Liver (tissue), 8 donors: ENCODE measurements at regions not wholly inside any gene's neighbourhood (a gene's known extent, or its start where the extent isn't known, plus 50 kb on each side); places are given as distances from the start of the nearest gene placed in this dataset.

Experiments
- DNase-seq: peaks from one replicate; pipeline ENCODE4 v3.0.0-alpha.2; 2017; ENCODE audit warnings: low spot score
- H3K27ac ChIP-seq, 2 donors: one replicate each; pipeline ENCODE4 v1.7.0; 2013; ENCODE audit warnings: inconsistent platforms in 2 of 2, low read length in 2 of 2, control low read depth in 1 of 2, low read depth in 1 of 2, mild to moderate bottlenecking in 1 of 2
- H3K27me3 ChIP-seq, 4 donors: one replicate each; pipeline versions ENCODE4 v1.6.1 to v1.7.0; 2013; ENCODE audit warnings: low read length in 3 of 4, inconsistent platforms in 1 of 4, mild to moderate bottlenecking in 1 of 4, moderate library complexity in 1 of 4; ENCODE audit not compliant: control insufficient read depth in 4 of 4, insufficient read depth in 4 of 4
- H3K36me3 ChIP-seq, 4 donors: one replicate each; pipeline versions ENCODE4 v1.6.1 to v1.7.0; 2013; ENCODE audit warnings: low read length in 3 of 4, mild to moderate bottlenecking in 3 of 4, low read depth in 1 of 4, moderate library complexity in 1 of 4; ENCODE audit not compliant: control insufficient read depth in 4 of 4, insufficient read depth in 3 of 4
- H3K4me1 ChIP-seq, 4 donors: one replicate each; pipeline versions ENCODE4 v1.6.1 to v1.7.0; 2013; ENCODE audit warnings: low read length in 3 of 4, mild to moderate bottlenecking in 3 of 4, moderate library complexity in 1 of 4; ENCODE audit not compliant: control insufficient read depth in 4 of 4, insufficient read depth in 4 of 4
- H3K4me3 ChIP-seq, 3 donors: one replicate each; pipeline versions ENCODE4 v1.6.1 to v1.7.0; 2013; ENCODE audit warnings: low read length in 3 of 3, control low read depth in 1 of 3, low read depth in 1 of 3, mild to moderate bottlenecking in 1 of 3
- H3K9ac ChIP-seq, 2 donors: one replicate each; pipeline ENCODE4 v1.7.0; 2013; ENCODE audit warnings: low read length in 2 of 2, mild to moderate bottlenecking in 2 of 2, moderate library complexity in 2 of 2, control low read depth in 1 of 2, low read depth in 1 of 2
- H3K9me3 ChIP-seq, 4 donors: one replicate each; pipeline versions ENCODE4 v1.6.1 to v1.7.0; 2013; ENCODE audit warnings: low read length in 3 of 4; ENCODE audit not compliant: control insufficient read depth in 4 of 4
- EGR1 ChIP-seq, 2 donors: IDR thresholded peaks; 2 replicates each; pipeline ENCODE4 v1.6.1; 2016 to 2018; ENCODE audit warnings: antibody characterized with exemption in 2 of 2, low read depth in 2 of 2
- FOXA1 ChIP-seq: IDR thresholded peaks from 2 replicates; pipeline ENCODE4 v1.6.1; 2016; ENCODE audit warnings: antibody characterized with exemption
- FOXA2 ChIP-seq: IDR thresholded peaks from 2 replicates; pipeline ENCODE4 v1.6.1; 2016; ENCODE audit warnings: antibody characterized with exemption
- GABPA ChIP-seq, 2 donors: IDR thresholded peaks in 1 of 2; conservative IDR thresholded peaks in 1 of 2; 2 replicates each; pipeline ENCODE4 v1.6.1; 2016; ENCODE audit warnings: antibody characterized with exemption in 2 of 2, mild to moderate bottlenecking in 1 of 2, moderate library complexity in 1 of 2
- HNF4A ChIP-seq, 2 donors: conservative IDR thresholded peaks; 2 replicates each; pipeline ENCODE4 v1.6.1; 2016; ENCODE audit warnings: antibody characterized with exemption in 2 of 2, mild to moderate bottlenecking in 2 of 2
- HNF4G ChIP-seq: IDR thresholded peaks from 2 replicates; pipeline ENCODE4 v1.6.1; 2016; ENCODE audit warnings: antibody characterized with exemption
- JUND ChIP-seq, 2 donors: IDR thresholded peaks; 2 replicates each; pipeline ENCODE4 v1.6.1; 2016; ENCODE audit warnings: antibody characterized with exemption in 2 of 2
- NR2F2 ChIP-seq: IDR thresholded peaks from 2 replicates; pipeline ENCODE4 v1.6.1; 2016; ENCODE audit warnings: antibody characterized with exemption
- SP1 ChIP-seq: IDR thresholded peaks from 2 replicates; pipeline ENCODE4 v1.6.1; 2018; ENCODE audit warnings: antibody characterized with exemption, mild to moderate bottlenecking
- YY1 ChIP-seq: IDR thresholded peaks from 2 replicates; pipeline ENCODE4 v1.6.1; 2016; ENCODE audit warnings: antibody characterized with exemption, mild to moderate bottlenecking
- WGBS: extraction: QIAGEN DNeasy Blood & Tissue Kit; methylation state at CpG from one replicate; pipeline ENCODE4 v1.1.7; 2013; 5-methylcytosine and 5-hydroxymethylcytosine counted together
- TF ChIP-seq, protein P1 (sequence below): IDR thresholded peaks from 2 replicates; pipeline ENCODE4 v1.6.1; 2016; ENCODE audit warnings: antibody characterized with exemption, mild to moderate bottlenecking
- TF ChIP-seq, protein P2 (sequence below): fragments of 150-350 bp; IDR thresholded peaks from 2 replicates; pipeline ENCODE4 v1.5.1; 2017; ENCODE audit warnings: improper control_type of control experiment, low read depth, low read length; ENCODE audit not compliant: missing input control
- TF ChIP-seq, protein P3 (sequence below): IDR thresholded peaks from 2 replicates; pipeline ENCODE4 v1.6.1; 2016; ENCODE audit warnings: antibody characterized with exemption
- TF ChIP-seq, protein P4 (sequence below): IDR thresholded peaks from 2 replicates; pipeline ENCODE4 v1.6.1; 2016; ENCODE audit warnings: antibody characterized with exemption
- donor health status: healthy.
- donor health status: healthy.
- donor health status: healthy.
- donor health status: healthy.
- donor health status: healthy.

DNA sequence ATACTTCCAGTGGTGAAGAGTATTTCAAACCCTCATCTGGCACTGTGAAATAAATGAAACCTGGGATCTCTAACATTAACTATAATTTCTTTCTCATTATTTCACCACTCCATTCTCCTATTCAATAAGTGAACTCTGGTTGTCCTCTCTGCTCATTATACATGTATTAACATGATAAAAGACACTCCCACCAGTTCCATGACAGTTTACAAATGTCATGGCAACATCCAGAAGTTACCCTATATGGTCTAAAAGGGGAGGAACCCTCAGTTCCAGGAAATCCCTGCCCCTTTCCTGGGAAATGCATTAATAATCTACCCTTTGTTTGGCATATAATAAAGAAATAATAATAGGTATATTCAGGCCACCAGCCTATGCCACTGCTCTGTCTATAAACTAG is 62.7 kb upstream of the BRINP3 start:
- H3K4me1 ChIP-seq, result no peaks in the 10 kb centered on the region
- no peak for DNase-seq
- TF ChIP-seq NR2F2 (no peak), HNF4A (conservative IDR thresholded peaks at IDR 0.05) (no peak), GABPA (IDR thresholded peaks at IDR 0.05 in 1 of 2, conservative IDR thresholded peaks at IDR 0.05 in 1 of 2) (no peak), YY1 (no peak), FOXA2 (no peak), HNF4G (no peak), SP1 (no peak)
- TF ChIP-seq, protein P1, sequence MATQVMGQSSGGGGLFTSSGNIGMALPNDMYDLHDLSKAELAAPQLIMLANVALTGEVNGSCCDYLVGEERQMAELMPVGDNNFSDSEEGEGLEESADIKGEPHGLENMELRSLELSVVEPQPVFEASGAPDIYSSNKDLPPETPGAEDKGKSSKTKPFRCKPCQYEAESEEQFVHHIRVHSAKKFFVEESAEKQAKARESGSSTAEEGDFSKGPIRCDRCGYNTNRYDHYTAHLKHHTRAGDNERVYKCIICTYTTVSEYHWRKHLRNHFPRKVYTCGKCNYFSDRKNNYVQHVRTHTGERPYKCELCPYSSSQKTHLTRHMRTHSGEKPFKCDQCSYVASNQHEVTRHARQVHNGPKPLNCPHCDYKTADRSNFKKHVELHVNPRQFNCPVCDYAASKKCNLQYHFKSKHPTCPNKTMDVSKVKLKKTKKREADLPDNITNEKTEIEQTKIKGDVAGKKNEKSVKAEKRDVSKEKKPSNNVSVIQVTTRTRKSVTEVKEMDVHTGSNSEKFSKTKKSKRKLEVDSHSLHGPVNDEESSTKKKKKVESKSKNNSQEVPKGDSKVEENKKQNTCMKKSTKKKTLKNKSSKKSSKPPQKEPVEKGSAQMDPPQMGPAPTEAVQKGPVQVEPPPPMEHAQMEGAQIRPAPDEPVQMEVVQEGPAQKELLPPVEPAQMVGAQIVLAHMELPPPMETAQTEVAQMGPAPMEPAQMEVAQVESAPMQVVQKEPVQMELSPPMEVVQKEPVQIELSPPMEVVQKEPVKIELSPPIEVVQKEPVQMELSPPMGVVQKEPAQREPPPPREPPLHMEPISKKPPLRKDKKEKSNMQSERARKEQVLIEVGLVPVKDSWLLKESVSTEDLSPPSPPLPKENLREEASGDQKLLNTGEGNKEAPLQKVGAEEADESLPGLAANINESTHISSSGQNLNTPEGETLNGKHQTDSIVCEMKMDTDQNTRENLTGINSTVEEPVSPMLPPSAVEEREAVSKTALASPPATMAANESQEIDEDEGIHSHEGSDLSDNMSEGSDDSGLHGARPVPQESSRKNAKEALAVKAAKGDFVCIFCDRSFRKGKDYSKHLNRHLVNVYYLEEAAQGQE, result no peak

DNA sequence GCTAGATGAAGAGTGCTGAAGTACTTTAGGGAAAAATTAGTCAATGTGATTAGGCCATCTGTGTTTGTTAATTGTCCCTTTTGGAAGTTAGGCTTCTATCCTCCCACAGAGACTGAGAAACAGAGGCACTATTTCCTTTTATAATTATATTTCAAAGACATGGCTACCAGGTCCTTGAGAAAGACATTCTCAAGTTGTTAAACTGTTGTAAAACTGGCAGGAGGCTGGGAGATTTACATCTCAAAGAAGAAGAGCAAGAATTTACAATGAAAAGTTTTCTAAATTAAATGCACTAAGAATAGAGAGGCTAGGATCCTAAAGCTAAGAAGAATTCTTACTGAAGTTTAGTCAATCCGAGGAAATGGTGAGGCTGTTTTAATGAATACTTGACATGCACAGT is 74.0 kb upstream of the BRINP3 start:
- no peak overlapping the region for H3K9ac ChIP-seq
- peaks cover 0 to 3% (median 0%) of the 10 kb centered on the region in 4 donors for H3K9me3 ChIP-seq
- H3K4me3 ChIP-seq, result no peak overlapping the region
- WGBS, result 39% methylated on average over 1 of the region's 1 CpG
- no peak for DNase-seq
- TF ChIP-seq NR2F2 (no peak), FOXA1 (no peak), EGR1 (IDR thresholded peaks at IDR 0.05; ENCODE audit: low read depth in 2 of 2) (no peak), JUND (IDR thresholded peaks at IDR 0.05) (no peak)
- TF ChIP-seq, protein P2, sequence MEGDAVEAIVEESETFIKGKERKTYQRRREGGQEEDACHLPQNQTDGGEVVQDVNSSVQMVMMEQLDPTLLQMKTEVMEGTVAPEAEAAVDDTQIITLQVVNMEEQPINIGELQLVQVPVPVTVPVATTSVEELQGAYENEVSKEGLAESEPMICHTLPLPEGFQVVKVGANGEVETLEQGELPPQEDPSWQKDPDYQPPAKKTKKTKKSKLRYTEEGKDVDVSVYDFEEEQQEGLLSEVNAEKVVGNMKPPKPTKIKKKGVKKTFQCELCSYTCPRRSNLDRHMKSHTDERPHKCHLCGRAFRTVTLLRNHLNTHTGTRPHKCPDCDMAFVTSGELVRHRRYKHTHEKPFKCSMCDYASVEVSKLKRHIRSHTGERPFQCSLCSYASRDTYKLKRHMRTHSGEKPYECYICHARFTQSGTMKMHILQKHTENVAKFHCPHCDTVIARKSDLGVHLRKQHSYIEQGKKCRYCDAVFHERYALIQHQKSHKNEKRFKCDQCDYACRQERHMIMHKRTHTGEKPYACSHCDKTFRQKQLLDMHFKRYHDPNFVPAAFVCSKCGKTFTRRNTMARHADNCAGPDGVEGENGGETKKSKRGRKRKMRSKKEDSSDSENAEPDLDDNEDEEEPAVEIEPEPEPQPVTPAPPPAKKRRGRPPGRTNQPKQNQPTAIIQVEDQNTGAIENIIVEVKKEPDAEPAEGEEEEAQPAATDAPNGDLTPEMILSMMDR, result no peak
- TF ChIP-seq, protein P3, sequence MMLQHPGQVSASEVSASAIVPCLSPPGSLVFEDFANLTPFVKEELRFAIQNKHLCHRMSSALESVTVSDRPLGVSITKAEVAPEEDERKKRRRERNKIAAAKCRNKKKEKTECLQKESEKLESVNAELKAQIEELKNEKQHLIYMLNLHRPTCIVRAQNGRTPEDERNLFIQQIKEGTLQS, result no peak
- TF ChIP-seq, protein P4, sequence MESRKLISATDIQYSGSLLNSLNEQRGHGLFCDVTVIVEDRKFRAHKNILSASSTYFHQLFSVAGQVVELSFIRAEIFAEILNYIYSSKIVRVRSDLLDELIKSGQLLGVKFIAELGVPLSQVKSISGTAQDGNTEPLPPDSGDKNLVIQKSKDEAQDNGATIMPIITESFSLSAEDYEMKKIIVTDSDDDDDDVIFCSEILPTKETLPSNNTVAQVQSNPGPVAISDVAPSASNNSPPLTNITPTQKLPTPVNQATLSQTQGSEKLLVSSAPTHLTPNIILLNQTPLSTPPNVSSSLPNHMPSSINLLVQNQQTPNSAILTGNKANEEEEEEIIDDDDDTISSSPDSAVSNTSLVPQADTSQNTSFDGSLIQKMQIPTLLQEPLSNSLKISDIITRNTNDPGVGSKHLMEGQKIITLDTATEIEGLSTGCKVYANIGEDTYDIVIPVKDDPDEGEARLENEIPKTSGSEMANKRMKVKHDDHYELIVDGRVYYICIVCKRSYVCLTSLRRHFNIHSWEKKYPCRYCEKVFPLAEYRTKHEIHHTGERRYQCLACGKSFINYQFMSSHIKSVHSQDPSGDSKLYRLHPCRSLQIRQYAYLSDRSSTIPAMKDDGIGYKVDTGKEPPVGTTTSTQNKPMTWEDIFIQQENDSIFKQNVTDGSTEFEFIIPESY, result no peak
- no peaks in the 10 kb centered on the region for H3K36me3 ChIP-seq
- no peaks in the 10 kb centered on the region for H3K27me3 ChIP-seq
- no peak overlapping the region for H3K27ac ChIP-seq
- H3K4me1 ChIP-seq, result no peaks in the 10 kb centered on the region

More for the DNA sequence above, 62.7 kb upstream of the BRINP3 start:
- no peaks in the 10 kb centered on the region for H3K36me3 ChIP-seq
- H3K27ac ChIP-seq, result no peak overlapping the region
- no peak overlapping the region for H3K4me3 ChIP-seq
- no peak overlapping the region for H3K9ac ChIP-seq
- H3K27me3 ChIP-seq, result no peaks in the 10 kb centered on the region
- no peaks in the 10 kb centered on the region for H3K9me3 ChIP-seq
